ENCODE measurements at regions not wholly inside any gene's neighbourhood (a gene's known extent, or its start where the extent isn't known, plus 50 kb on each side); places are given as distances from the start of the nearest gene placed in this dataset.
"Not testable (repeated sequence)": the region's sequence is repeated elsewhere in the genome, so short reads cannot be mapped to it uniquely, and the experiment has no call there.

DNA sequence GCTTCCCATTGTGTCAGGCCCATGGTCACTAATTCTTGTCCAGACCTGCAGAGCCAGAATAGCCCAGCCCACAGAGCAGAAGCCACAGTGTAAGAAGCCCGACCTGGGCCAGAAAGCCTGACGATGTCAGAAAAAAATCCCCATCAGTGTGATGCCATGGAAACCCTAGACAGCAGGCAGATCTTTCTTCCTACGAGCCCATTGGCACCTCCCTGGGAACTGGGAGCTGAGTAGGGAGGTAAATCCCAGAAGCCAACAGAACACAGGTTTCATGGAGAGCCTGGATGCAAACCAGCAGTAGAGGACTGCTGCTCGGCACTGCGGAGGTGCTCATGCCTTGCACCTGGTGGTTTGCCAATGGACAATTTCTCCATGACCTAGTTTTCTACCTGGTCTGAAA, 82.2 kb upstream of the SLC22A16 start:
- no peak for DNase-seq (ENCODE audit: low read depth in 2 of 2)

DNA sequence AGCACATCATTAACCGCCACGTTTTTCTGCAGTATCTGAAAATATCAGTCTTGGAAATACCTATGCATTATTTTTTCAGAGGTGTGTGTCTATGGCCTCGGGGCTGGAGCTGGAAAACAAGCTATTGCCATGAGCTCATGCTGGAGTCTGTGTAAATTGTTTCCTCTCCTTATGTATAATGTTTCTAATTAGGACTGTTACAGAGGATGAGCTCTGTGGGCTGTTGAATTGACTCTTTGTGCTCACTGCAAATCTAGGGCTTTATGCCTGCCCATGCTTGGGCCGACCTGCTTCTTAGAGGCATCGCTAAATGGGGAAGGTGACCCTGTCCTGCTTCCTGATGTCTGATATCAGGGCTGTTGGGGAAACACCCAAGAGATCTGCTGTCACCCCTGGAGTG, 80.8 kb upstream of the SLC22A16 start:
- DNase-seq (ENCODE audit: low read depth in 2 of 2) = no peak

DNA sequence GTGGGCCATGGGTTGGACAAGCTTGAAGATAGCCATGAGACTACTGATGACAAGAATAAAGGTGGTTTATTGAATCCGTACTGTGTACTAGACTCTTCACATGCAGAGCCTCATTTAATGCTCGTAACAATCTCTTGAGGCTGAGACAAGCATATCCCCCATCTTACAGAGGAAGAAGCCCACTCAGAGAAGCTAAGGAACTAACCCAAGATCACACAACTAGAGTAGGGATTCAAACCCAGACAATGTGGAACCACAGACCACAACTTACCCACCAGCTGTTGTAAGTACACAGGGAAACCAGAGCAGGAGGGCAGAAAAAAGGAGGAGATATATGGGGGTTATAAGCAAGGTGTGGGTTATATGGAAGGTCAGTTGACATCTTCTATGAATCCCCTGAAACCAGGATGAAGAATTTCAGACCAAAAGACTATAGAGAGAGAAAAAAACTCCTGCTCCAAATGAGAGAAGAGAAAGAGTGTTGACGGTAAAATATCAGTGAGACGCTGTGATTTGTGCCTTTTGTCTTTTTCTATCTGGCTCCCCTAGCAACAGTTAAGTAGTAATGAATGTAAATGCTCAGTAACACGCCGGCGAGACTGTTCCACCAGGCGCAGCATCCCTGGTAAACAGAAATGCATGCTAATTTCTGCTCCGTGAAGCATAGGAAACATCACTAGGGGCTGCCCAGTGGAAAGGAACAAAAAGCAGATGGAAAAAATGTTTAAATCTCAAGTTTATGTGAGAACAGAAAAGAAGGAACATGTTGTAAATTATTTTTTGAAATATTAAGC, 80.1 kb upstream of the SLC22A16 start:
- no peak for DNase-seq (ENCODE audit: low read depth in 2 of 2)

DNA sequence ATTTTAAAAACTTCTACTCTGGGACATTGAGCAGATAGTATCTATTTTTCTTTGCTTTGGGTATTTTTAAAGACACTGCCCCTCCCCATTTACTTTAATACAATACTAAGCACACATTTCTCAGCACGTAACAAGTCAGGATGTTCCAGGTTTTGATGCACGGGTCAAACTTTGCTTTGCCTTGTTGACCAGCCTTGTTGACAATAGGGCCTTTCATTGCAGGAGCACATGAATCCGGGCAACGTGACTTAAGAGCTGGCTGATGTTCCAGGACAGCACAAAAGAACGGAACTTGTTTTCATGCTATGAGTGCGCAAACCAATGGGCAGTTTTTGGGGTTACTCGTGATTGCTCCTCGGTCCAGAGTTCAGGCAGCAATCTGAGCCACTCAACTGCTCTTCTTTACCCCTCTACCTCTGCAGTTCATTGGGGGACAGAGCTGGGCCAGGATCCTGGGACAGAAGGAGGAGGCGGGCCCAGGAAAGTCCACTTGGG, 78.6 kb upstream of the SLC22A16 start:
- no peak for DNase-seq (ENCODE audit: low read depth in 2 of 2)

DNA sequence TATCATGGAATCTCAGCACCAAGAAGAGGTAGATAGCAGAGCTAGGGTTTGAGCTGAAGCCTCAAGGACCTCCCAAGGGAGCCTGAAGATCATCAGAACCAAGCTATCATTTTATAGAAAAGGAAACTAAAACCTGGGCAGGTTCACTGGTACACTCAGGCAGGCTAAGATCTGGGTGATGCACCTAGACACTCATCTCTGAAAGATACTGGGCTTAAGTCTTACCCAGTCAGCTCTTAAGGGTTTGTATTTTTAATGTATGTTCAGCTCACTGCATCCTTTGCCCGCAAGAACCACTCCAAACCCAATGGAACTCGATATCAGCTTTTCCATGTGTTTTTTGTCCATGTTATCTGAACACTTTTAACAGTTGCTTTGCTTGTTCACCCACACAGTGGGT, 78.0 kb upstream of the SLC22A16 start:
- no peak for DNase-seq (ENCODE audit: low read depth in 2 of 2)

DNA sequence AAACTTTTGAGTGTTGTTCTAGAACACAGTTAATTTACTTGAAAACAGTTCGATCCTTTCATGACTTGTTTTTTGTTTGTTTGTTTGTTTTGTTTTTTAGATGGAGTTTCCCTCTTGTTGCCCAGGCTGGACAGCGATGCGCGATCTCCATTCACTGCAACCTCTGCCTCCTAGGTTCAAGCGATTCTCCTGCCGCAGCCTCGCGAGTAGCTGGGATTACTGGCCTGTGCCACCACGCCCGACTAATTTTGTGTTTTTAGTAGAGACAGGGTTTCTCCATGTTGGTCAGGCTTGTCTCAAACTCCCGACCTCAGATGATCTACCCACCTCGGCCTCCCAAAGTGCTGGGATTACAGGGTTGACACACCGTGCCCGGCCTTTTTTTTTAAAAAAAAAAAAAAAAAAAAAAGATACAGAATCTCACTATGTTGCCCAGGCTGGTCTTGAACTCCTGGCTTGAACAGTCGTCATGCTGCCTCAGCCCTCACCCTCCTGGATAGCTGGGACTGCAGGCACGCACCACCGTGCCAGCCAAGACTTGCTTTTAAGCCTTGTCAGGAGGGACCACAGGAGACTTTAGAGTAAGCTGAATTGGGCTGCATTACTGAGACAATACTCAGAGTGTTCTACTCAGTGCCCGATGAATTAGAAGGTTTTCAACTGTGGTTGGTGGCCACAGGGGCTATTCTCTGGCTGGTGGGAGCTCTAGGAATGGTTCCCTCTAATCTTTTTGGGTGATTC, 76.7 kb upstream of the SLC22A16 start:
- no peak for DNase-seq (ENCODE audit: low read depth in 2 of 2)

DNA sequence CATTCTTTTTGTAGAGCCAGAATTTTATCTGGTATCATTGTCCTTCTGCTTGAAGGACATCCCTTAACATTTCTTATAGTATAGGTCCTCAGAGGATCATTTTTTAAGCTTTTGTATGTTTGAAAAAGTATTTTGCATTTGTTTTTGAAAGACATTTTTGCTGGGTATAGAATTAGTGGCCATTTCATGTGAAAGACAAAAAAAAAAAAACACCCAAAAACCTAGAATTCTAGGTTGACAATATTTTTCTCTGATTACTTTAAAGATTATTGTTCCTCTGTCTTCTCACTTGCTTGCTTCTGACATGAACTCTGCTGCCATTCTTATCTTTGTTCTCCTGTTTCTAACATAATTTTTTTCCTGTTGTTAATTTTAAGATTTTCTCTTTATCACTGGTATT, 75.7 kb upstream of the SLC22A16 start:
- DNase-seq (ENCODE audit: low read depth in 2 of 2) = no peak

DNA sequence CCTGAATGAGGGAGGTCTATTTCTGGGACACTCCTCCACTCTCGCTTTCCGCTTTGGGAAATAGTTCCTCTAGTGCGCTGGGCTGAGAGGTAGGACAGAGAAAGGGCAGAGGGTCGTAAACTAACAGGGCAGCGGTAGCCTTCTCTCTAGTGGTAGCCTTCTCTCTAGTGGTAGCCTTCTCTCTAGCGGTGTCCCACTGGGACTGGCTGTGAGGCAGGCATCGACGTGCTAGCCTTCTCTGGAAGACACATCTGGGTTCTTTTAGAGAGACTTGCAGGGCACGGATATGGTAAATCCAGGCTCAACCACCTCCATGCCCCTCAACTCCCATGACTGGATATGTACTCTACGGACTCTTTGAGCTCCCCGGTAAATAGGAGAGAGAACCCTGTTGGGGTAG, 74.7 kb upstream of the SLC22A16 start:
- no peak for DNase-seq (ENCODE audit: low read depth in 2 of 2)

DNA sequence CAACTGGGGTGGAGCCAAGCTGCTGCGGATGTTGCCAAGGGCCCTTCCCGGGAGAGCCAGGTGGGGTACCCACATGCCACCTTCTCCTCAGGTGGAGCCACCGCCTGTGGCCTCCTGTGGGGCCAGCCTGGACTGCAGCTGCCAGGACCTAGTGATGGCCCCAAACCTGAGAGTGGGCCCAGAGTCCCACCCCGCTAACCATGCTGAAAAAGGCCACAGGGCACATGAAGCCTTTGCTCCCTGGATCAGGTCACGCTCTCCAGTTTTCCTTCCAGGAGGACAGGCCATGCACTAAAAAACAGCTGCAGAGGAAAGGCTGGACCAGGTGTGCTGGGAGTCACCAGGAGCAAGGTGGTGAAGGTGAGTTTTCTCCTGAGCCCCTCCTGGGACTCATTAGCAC, 73.9 kb upstream of the SLC22A16 start:
- no peak for DNase-seq (ENCODE audit: low read depth in 2 of 2)

DNA sequence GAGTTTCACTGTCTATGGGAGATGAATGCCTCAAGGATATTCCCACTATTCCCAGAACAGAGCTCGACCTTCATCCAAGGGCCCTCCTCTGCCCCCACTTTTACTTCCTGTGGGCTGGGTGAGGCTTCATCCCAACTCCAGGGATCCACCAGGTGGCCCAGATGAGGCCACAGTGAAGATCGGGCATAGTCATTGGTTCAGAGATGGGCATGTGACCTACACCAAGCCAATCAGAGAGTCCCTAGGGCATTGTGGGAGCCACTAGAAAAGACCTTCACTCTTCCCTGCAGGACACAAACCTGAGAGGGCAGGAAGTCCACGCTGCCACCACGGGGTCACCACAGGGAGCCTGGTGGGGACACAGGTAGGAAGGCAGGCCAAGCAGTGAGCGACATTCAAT, 72.9 kb upstream of the SLC22A16 start:
- no peak for DNase-seq (ENCODE audit: low read depth in 2 of 2)

DNA sequence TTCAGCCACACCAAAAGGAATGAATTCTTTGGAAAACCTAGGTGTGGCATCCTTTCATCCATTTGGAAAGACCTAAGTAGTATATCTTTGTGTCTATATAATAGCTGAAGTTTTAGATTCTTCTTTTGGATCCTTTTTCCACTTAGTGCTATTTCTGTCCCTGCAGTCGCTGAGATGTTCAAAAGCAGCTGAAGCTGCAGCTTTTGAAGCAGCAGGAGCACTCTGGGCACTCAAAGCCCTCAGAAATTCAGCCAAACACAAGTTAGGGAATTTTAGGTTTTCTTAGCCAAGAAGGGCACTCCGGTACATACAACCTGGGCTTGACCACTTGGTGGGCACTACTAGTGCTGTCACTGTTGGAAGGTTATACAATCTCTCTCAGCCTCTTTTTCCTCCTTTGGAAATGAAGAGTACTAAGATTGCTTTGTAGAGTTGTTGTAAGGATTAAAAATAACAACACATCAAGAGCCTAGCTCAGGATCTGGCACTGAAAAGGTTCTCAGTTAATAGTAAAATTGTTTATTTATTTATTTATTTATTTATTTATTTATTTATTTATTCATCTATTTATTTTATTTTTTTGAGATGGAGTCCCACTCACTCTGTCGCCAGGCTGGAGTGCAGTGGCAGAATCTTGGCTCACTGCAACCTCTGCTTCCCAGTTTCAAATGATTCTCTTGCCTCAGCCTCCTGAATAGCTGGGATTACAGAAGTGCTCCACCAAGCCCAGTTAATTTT, 71.9 kb upstream of the SLC22A16 start:
- no peak for DNase-seq (ENCODE audit: low read depth in 2 of 2)

DNA sequence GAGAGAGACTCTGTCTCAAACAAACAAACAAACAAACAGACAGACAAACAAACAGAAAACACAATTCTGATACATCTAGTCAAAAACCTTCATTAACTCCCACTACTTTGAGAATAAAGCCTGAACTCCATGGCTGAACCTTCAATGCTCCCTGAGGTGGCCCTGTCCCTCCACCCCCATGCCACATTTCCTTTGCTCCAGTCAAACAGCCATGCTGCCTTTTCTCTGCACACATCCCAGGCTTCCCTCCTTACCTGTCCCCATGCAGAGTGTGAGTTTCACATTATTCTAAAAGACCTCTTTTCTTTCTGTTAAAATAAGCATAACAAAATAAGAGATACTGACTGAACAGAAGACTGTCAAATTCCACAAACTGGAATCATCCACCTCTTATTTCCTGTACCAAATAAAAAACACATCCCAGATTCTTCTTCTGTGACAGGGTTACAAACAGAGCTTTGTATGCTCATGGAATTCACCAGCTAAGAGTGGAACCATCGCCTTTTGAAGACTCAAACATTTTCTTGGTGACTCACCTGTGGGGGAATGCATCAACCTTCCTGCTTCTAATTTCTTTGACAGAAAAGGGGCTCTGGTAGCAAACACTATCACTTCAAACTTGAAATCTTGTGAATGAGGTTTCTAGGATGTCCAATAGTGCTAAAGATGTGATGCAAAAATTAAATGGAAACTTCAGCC, 71.0 kb upstream of the SLC22A16 start:
- no peak for DNase-seq (ENCODE audit: low read depth in 2 of 2)

DNA sequence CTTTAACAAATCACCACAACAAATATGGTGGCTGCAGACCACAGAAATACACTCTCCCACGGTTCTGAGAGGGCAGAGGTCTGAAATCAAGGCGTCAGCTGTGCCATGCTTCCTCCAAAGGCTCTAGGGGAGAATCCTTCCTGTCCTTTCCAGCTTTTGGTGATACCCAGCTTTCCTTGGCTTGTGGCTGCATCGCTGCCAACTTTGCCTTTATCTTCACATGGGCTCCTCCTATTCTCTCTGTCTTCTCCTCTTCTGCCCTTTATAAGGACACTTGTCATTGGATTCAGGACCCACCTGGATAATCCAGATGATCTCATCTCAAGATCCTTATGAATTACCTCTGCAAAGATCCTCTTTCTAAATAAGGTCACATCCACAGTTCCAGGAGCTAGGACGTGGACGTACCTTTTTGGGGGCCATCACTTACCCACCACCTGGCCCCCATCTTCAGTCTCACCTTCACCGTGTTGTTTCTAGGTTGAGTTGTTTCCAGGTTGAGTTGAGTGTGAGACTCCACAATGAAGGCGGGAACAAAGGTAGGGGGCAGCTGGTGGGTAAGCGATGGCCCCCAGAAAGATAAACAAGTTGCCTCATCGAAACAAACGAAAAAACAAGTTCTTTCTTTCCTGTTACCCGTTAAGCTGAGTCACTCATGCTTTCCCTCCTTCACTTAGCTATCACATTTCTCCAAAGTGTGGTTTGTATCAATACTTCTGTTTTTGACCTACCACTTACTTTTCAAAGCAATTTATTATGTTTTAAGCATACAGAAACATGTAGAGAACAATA, 68.9 kb upstream of the SLC22A16 start:
- DNase-seq (ENCODE audit: low read depth in 2 of 2) = no peak

DNA sequence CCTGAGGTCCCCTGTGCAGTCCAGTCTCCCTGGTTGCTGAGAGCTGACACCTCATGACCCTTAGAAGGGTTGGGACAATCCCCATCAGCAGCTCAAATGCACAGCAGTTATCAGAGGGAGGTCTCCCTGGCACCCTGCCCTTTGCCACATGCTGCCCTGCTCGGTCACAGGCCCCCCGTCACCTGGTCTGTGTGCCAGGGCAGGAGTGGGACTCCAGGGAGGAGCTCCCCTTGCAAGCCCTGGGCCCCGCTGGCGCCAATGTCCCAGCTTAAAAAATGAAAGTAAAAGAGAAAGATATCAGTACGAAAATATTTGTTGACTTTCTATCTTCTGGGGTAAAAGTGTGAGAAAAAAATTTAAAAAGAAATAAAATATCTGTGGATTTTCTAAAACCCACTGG, 68.1 kb upstream of the SLC22A16 start:
- DNase-seq (ENCODE audit: low read depth in 2 of 2) = no peak

DNA sequence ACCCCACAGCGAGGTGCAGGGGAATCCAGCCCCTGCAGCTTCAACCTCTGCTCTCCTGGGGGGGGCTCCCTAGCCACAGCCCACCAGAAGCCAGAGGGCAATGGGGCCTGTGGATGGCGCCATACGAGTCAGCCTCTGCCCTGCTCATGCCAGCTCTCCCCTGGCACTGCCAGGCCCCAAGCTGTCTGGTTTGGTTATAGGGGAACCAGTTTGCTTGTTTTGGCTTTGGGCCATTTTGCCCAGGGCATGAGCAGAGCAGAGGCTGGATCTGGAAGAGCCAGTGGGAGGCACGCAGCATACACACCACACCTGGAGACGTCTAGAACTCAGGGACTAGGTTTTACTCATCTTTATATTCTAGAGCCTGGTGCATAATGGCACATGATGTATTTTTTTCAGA, 66.7 kb upstream of the SLC22A16 start:
- DNase-seq (ENCODE audit: low read depth in 2 of 2) = no peak

DNA sequence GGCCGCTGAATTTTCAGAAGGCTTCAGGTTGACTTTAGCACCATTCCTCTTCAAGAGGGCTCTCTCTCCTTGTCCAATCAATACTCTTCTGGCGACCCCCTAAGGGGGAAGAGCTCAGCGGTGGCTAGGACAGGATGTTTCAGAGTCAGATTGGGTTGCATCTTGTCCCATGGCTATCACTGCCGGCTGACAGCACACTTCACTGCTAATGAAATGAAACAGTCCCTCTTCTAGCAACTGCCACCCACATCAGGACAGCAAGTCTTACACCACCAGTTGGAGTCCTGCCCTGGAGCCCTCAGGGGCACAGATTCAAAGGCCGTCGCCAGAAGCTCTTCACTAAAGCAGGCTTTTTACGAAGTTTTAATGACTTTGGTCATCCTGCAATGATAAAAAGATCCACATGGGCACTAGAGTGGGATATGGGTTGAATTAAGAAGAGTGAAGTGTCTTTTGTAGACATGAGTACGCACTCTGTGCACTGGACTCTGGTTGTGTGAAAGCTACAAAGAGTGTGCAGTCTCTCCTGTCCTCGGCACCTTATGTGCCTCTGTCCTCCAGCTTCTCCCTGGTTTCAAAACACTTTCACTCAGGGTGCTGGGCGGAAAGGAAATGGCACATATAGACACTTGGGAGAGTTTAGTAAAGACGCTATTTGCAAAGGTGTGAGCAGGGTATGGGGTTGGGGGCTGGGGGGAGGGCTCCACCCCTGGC, 66.1 kb upstream of the SLC22A16 start:
- no peak for DNase-seq (ENCODE audit: low read depth in 2 of 2)

DNA sequence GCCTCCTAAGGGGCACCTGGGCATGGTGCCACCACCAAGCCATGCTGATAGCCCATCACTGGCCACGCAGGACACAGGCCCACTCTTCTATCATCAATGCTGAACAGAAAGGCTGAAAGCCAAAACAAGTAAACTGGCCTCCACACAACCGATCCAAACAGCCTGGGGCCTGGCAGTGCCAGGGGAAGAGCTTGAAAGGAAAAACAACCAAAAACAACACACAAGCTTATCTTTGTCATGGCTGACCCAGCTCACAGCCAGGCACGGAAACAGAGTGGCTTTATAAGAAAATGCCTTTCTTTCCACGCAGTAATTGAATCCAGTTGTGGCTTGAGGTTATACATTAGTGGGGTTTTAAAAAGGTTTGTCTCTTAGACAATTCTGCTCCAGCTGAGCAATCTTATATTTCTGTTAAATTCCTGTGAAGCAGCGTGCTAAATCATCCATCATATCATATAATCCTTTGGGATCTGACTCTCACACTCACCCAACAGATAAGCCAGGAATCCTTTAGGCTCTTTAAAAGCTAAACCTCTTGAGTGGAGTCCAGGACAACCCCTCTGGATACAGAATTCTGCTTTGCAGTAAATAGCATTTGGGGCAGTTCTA, 65.4 kb upstream of the SLC22A16 start:
- no peak for DNase-seq (ENCODE audit: low read depth in 2 of 2)

DNA sequence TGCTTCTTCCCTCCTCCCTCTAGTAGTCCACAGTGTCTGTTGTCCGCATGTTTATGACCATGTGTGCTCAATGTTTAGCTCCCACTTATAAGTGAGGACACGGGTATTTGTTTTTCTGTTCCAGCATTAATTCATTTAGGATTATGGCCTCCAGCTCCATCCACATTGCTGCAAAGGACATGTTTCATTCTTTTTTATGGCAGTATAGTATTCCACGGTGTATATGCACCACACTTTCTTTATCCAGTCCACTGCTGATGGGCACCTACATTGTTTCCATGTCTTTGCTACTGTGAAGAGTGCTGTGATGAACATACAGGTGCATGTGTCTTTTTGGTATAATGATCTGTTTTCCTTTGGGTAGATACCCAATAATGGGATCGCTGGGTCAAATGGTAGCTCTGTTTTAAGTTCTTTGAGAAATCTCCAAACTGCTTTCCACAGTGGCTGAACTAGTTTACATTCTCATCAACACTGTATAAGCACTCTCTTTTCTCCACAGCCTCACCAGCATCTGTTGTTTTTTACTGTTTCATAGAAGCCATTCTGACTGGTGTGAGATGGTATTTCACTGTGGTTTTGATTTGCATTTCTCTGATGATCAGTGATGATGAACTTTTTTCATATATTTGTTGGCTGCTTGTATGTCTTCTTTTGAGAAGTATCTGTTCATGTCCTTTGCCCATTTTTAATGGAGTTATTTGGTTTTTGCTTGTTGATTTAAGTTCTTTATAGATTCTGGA, 63.0 kb upstream of the SLC22A16 start:
- DNase-seq (ENCODE audit: low read depth in 2 of 2) = not testable (repeated sequence)

DNA sequence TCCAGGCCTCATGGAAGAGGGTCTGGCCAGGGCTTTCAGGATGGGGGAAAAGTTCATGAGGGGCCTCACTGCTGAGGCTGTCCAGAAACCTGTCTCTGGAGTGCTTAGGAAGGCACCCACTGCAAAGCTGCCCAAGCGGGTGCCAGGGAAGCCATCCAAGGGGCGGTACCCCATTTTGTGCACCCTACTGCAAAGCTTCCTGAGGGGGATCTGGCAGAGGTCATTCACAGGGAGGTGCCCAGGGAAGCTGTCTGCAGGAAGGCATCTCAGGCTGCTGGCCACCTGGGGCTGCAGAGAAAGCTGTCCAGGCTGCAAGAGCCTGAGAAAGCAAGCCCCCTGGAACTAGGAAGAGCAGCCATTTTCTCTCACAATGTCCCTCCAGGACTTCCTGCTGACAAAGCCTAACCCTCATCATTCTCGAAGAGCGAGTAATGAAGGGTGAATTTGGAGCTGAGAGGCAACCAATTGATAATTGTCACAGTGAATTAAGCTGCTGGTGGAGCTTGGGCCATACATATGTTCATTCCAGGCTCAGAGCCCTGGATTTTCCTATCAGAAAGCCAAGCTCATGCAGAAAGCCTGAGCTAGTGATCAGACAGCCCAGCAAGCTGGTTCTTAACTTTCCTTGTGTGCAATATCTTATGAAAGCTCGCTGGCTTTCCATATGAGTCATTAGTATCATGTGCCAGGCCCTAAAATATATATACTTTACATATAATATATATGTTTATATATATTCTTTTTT, 62.2 kb upstream of the SLC22A16 start:
- DNase-seq (ENCODE audit: low read depth in 2 of 2) = no peak
